ENCODE measurements at regions not wholly inside any gene's neighbourhood (a gene's known extent, or its start where the extent isn't known, plus 50 kb on each side); places are given as distances from the start of the nearest gene placed in this dataset.

GRCh38 chr11:29713831-29714320, 303.0 kb downstream of the KCNA4 start:
- TF ChIP-seq MAX (IDR thresholded peaks at IDR 0.05) (no peak), TAF1 (IDR thresholded peaks at IDR 0.05; ENCODE audit: low read depth) (no peak), FOXM1 (IDR thresholded peaks at IDR 0.05; ENCODE audit: borderline replicate concordance, low read depth) (no peak), TEAD4 (IDR thresholded peaks at IDR 0.05) (no peak), RAD21 (IDR thresholded peaks at IDR 0.05; ENCODE audit: low read depth) (no peak), YY1 (IDR thresholded peaks at IDR 0.05; ENCODE audit: low read depth) (no peak), CEBPB (IDR thresholded peaks at IDR 0.05) (no peak), EP300 (IDR thresholded peaks at IDR 0.05; ENCODE audit: borderline replicate concordance) (no peak), REST (IDR thresholded peaks at IDR 0.05; ENCODE audit: low read depth) (no peak), ZBTB7A (IDR thresholded peaks at IDR 0.05; ENCODE audit: low read depth) (no peak)

Measured in Ishikawa (cell line).